Trophoblast cell (in vitro differentiated cells and primary cell): ENCODE measurements at regions not wholly inside any gene's neighbourhood (a gene's known extent, or its start where the extent isn't known, plus 50 kb on each side); places are given as distances from the start of the nearest gene placed in this dataset.

Source experiments
- DNase-seq, 2 donors: peaks; one replicate each; pipeline ENCODE4 v3.0.0-alpha.2; 2016
- H2AFZ ChIP-seq: 2 replicates; pipeline ENCODE4 v1.6.1; 2013; ENCODE audit warnings: low read length, moderate library complexity, mild to moderate bottlenecking; ENCODE audit not compliant: insufficient read depth, poor library complexity
- H2AK5ac ChIP-seq: 2 replicates; pipeline ENCODE4 v1.6.1; 2013; ENCODE audit warnings: mild to moderate bottlenecking, low read length
- H2BK120ac ChIP-seq: 2 replicates; pipeline ENCODE4 v1.6.1; 2013; ENCODE audit warnings: low read length, mild to moderate bottlenecking, moderate library complexity; ENCODE audit not compliant: insufficient read depth, poor library complexity
- H2BK12ac ChIP-seq: 2 replicates; pipeline ENCODE4 v1.6.1; 2013; ENCODE audit warnings: mild to moderate bottlenecking, low read length, moderate library complexity
- H2BK5ac ChIP-seq: 2 replicates; pipeline ENCODE4 v1.6.1; 2013; ENCODE audit warnings: low read length, low read depth, moderate library complexity, mild to moderate bottlenecking; ENCODE audit not compliant: poor library complexity
- H3K14ac ChIP-seq: 2 replicates; pipeline ENCODE4 v1.6.1; 2013; ENCODE audit warnings: mild to moderate bottlenecking, low read length
- H3K18ac ChIP-seq: 2 replicates; pipeline ENCODE4 v1.6.1; 2013; ENCODE audit warnings: mild to moderate bottlenecking, low read length
- H3K23ac ChIP-seq: 2 replicates; pipeline ENCODE4 v1.6.1; 2013; ENCODE audit warnings: low read length
- H3K27ac ChIP-seq: 2 replicates; pipeline ENCODE4 v1.5.1; 2013; ENCODE audit warnings: low read depth, mild to moderate bottlenecking, inconsistent platforms, low read length, moderate library complexity
- H3K27me3 ChIP-seq: 2 replicates; pipeline ENCODE4 v1.6.1; 2013; ENCODE audit warnings: inconsistent platforms, mild to moderate bottlenecking, low read length, moderate library complexity; ENCODE audit not compliant: insufficient read depth
- H3K36me3 ChIP-seq, 2 experiments: 1 replicate in 1 of 2; 2 replicates in 1 of 2; pipeline ENCODE4 v1.6.1; 2013; ENCODE audit warnings: low read length in 2 of 2, mild to moderate bottlenecking in 2 of 2, moderate library complexity in 1 of 2; ENCODE audit not compliant: insufficient read depth in 2 of 2, control insufficient read depth in 1 of 2
- H3K4ac ChIP-seq: 2 replicates; pipeline ENCODE4 v1.6.1; 2013; ENCODE audit warnings: low read depth, mild to moderate bottlenecking, low read length, moderate library complexity
- H3K4me1 ChIP-seq, 2 experiments: 1 replicate in 1 of 2; 2 replicates in 1 of 2; pipeline ENCODE4 v1.6.1; 2013; ENCODE audit warnings: low read length in 2 of 2, mild to moderate bottlenecking in 2 of 2, moderate library complexity in 1 of 2; ENCODE audit not compliant: insufficient read depth in 2 of 2, control insufficient read depth in 1 of 2
- H3K4me2 ChIP-seq: 2 replicates; pipeline ENCODE4 v1.6.1; 2013; ENCODE audit warnings: inconsistent platforms, mild to moderate bottlenecking, low read length, moderate library complexity
- H3K4me3 ChIP-seq: 2 replicates; pipeline ENCODE4 v1.5.1; 2013; ENCODE audit warnings: mild to moderate bottlenecking, low read depth, low read length, inconsistent platforms
- H3K79me1 ChIP-seq: one replicate; pipeline ENCODE4 v1.6.1; 2013; ENCODE audit warnings: low read length
- H3K79me2 ChIP-seq: 2 replicates; pipeline ENCODE4 v1.6.1; 2013; ENCODE audit warnings: low read length, mild to moderate bottlenecking; ENCODE audit not compliant: control insufficient read depth, insufficient read depth, poor library complexity
- H3K9ac ChIP-seq: 2 replicates; pipeline ENCODE4 v1.6.1; 2013; ENCODE audit warnings: mild to moderate bottlenecking, low read length
- H3K9me3 ChIP-seq: 2 replicates; pipeline ENCODE4 v1.6.1; 2013; ENCODE audit warnings: low read depth, mild to moderate bottlenecking, control low read depth, inconsistent platforms, low read length; ENCODE audit not compliant: insufficient read depth
- H4K12ac ChIP-seq: 2 replicates; pipeline ENCODE4 v1.6.1; 2013; ENCODE audit warnings: low read depth, mild to moderate bottlenecking, low read length, moderate library complexity
- H4K8ac ChIP-seq: 2 replicates; pipeline ENCODE4 v1.6.1; 2013; ENCODE audit warnings: low read depth, mild to moderate bottlenecking, low read length, moderate library complexity
- H4K91ac ChIP-seq: one replicate; pipeline ENCODE4 v1.6.1; 2013; ENCODE audit warnings: low read depth, mild to moderate bottlenecking, low read length, moderate library complexity
- WGBS: extraction: QIAGEN DNeasy Blood & Tissue Kit; methylation state at CpG from one replicate; pipeline ENCODE4 v1.1.7; 2013; ENCODE audit warnings: missing lambda C conversion rate; ENCODE audit not compliant: insufficient read length, insufficient coverage; ENCODE audit errors: extremely low coverage; 5-methylcytosine and 5-hydroxymethylcytosine counted together

GRCh38 chrX:25523574-25524540, 508.1 kb upstream of the ARX start:
- Histone ChIP-seq H3K36me3 (no peaks in the 10 kb centered on the region), H3K79me2 (no peaks in the 10 kb centered on the region), H2BK120ac (no peak overlapping the region), H3K23ac (no peak overlapping the region), H2BK12ac (no peak overlapping the region), H4K91ac (no peak overlapping the region), H3K9me3 (no peaks in the 10 kb centered on the region), H4K12ac (no peak overlapping the region), H2AFZ (no peak overlapping the region), H4K8ac (no peak overlapping the region), H3K9ac (no peak overlapping the region), H3K14ac (no peak overlapping the region), H3K27ac (no peak overlapping the region), H3K4me2 (no peak overlapping the region), H3K18ac (no peak overlapping the region), H3K27me3 (no peaks in the 10 kb centered on the region), H3K4me3 (no peak overlapping the region), H3K79me1 (no peaks in the 10 kb centered on the region), H3K4ac (no peak overlapping the region), H2AK5ac (no peak overlapping the region), H2BK5ac (no peak overlapping the region), H3K4me1 (no peaks in the 10 kb centered on the region)
- DNase-seq = peak in 1 of 2 donors; percentile 22
- no CpG with 5 or more reads among the region's 7 CpGs for WGBS

GRCh38 chrX:25527156-25527555, 511.4 kb upstream of the ARX start:
- no peak overlapping the region for H2AK5ac ChIP-seq
- no peak overlapping the region for H2BK5ac ChIP-seq
- no peak overlapping the region for H4K12ac ChIP-seq
- WGBS = no CpG with 5 or more reads among the region's 1 CpG
- no peaks in the 10 kb centered on the region for H3K4me1 ChIP-seq
- no peak overlapping the region for H3K9ac ChIP-seq
- no peak overlapping the region for H3K4ac ChIP-seq
- H3K27ac ChIP-seq = no peak overlapping the region
- H3K18ac ChIP-seq = no peak overlapping the region
- no peaks in the 10 kb centered on the region for H3K27me3 ChIP-seq
- H2AFZ ChIP-seq = no peak overlapping the region
- no peak overlapping the region for H3K4me2 ChIP-seq
- H3K79me2 ChIP-seq = no peaks in the 10 kb centered on the region
- H3K23ac ChIP-seq = no peak overlapping the region
- no peak overlapping the region for H3K14ac ChIP-seq
- H4K8ac ChIP-seq = no peak overlapping the region
- no peak overlapping the region for H3K4me3 ChIP-seq
- no peak overlapping the region for H2BK12ac ChIP-seq
- DNase-seq = no peak
- no peaks in the 10 kb centered on the region for H3K36me3 ChIP-seq
- H3K9me3 ChIP-seq = no peaks in the 10 kb centered on the region
- H3K79me1 ChIP-seq = no peaks in the 10 kb centered on the region
- no peak overlapping the region for H2BK120ac ChIP-seq
- H4K91ac ChIP-seq = no peak overlapping the region

- Histone ChIP-seq H4K8ac (no peak overlapping the region), H3K23ac (no peak overlapping the region), H3K9me3 (no peaks in the 10 kb centered on the region), H3K4me2 (no peak overlapping the region), H2BK5ac (no peak overlapping the region), H3K79me1 (no peaks in the 10 kb centered on the region), H2AFZ (no peak overlapping the region), H3K18ac (no peak overlapping the region), H3K27me3 (no peaks in the 10 kb centered on the region), H2BK120ac (no peak overlapping the region), H2AK5ac (no peak overlapping the region), H3K79me2 (no peaks in the 10 kb centered on the region), H3K4me1 (no peaks in the 10 kb centered on the region), H3K4ac (no peak overlapping the region), H3K14ac (no peak overlapping the region), H2BK12ac (no peak overlapping the region), H3K36me3 (no peaks in the 10 kb centered on the region), H3K9ac (no peak overlapping the region), H3K27ac (no peak overlapping the region), H4K91ac (no peak overlapping the region), H4K12ac (no peak overlapping the region), H3K4me3 (no peak overlapping the region)
- no CpG with 5 or more reads among the region's 3 CpGs for WGBS
- DNase-seq = no peak
Observed at GRCh38 chrX:25527596-25527995, 511.8 kb upstream of the ARX start.

GRCh38 chrX:25531096-25531495, 515.3 kb upstream of the ARX start:
- WGBS = no CpG with 5 or more reads among the region's 1 CpG
- Histone ChIP-seq H3K18ac (no peak overlapping the region), H4K12ac (no peak overlapping the region)

More at GRCh38 chrX:25531096-25531495, 515.3 kb upstream of the ARX start:
- Histone ChIP-seq H2AFZ (no peak overlapping the region), H3K79me2 (no peaks in the 10 kb centered on the region), H3K9me3 (no peaks in the 10 kb centered on the region), H3K36me3 (no peaks in the 10 kb centered on the region), H3K4me3 (no peak overlapping the region), H2BK5ac (no peak overlapping the region), H2BK12ac (no peak overlapping the region), H3K14ac (no peak overlapping the region), H4K8ac (no peak overlapping the region), H2AK5ac (no peak overlapping the region), H3K4me1 (no peaks in the 10 kb centered on the region), H3K9ac (no peak overlapping the region), H3K27ac (no peak overlapping the region), H3K79me1 (no peaks in the 10 kb centered on the region), H3K27me3 (no peaks in the 10 kb centered on the region), H3K4ac (no peak overlapping the region), H3K23ac (no peak overlapping the region), H3K4me2 (no peak overlapping the region), H2BK120ac (no peak overlapping the region), H4K91ac (no peak overlapping the region)
- no peak for DNase-seq
